GM13977 (cell line): ENCODE measurements at regions not wholly inside any gene's neighbourhood (a gene's known extent, or its start where the extent isn't known, plus 50 kb on each side); places are given as distances from the start of the nearest gene placed in this dataset.

ENCODE experiments used
- DNase-seq: peaks from one replicate; pipeline ENCODE4 v3.0.0; 2012; ENCODE audit warnings: low spot score
- CTCF ChIP-seq: IDR thresholded peaks from 2 replicates; pipeline ENCODE4 v1.5.1; 2012; ENCODE audit warnings: mild to moderate bottlenecking, control low read depth; ENCODE audit not compliant: insufficient read depth; ENCODE audit errors: extremely low read depth, missing control alignments
- in situ Hi-C: fragments of 300-500 bp; cut with MboI; formaldehyde crosslinking; loops from one replicate; pipeline ENCODE4 v1.12.0; 2022; ENCODE audit warnings: low sequenced_read_pairs, low pct_unique_long_range_greater_than_20kb, mixed read lengths, inconsistent platforms; ENCODE audit not compliant: unreplicated experiment

DNA sequence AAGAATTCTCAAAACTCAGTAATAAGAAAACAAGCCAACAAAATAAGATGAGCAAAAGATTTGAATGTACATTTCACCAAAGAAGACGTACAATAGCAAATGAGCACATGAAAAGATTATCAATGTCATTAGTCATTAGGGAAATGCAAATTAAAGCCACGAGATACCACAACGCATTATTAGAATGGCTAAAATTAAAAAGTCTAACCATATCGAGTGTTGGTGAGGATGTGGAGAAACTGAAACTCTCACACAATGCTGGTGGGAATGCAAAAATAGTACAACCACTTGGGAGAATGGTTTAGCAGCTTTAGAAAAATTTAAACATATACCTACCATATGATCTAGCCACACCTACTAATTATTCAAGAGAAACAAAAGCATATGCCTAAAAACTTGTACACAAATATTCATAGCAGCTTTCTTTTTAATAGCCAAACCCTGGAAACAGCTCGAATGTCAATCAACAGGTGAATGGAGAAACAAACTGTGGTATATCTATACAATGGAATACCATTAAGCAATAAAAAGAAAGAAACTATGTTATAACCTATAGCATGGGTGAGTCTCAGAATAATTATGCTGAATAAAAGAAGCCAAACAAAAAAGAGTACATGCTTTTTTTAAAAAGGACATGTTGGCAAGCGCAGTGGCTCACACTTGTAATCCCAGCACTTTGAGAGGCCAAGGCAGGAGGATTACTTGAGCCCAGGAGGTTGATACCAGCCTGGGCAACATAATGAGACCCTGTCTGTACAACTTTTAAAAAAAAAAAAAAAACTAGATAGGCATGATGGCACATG, 103.6 kb downstream of the LITAF start:
- no peak for DNase-seq
- no peak for TF ChIP-seq CTCF
- in situ Hi-C loops = no loop called here

DNA sequence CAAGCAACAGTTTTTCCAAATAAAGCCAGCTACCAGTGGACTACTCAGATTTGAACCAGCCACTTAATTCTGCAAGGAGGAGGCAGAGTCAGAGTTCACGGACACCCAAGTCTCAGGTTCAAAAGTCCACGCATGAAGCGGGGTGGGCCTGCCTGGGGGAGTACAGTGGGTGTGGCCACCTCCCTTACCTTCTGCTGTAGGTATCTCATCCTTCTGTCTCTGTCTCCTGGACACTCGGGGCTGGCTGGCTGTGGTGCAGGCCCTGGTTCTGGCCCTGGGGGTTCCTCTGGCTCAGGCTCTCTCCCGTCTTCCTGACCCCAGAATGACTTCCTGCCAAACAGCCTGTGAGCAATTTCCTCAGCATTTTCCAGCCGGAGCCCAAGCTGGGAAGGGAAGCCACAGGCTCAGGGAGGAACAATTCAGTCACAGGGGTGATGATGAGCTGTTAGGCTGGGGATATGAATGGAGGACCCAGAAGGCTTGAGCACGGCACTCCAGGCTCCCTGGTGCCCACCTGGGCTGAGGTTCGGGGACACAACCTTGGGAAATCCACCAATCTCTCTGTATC, 101.9 kb downstream of the LITAF start:
- no peak for TF ChIP-seq CTCF
- DNase-seq = no peak
- in situ Hi-C loops = no loop called here

DNA sequence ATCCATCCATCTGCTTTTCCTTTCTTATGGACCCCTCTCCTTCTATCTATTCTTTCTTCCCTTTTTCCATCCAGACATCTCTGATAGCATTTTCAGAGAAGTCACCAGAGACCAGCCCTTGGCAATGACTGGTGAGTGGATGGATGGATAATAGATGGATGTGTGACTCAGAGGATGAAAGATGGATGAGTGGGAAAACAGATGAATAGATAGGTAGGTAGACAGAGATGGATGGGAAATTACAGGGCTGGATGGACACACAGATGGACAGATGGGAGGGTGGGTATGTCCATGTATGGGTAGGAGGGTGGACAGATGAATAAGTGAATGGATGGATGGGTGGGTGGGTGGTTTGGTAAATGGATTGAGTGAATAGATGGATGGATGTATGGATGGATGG, 101.0 kb downstream of the LITAF start:
- in situ Hi-C loops = no loop called here
- no peak for DNase-seq
- TF ChIP-seq CTCF = no peak

DNA sequence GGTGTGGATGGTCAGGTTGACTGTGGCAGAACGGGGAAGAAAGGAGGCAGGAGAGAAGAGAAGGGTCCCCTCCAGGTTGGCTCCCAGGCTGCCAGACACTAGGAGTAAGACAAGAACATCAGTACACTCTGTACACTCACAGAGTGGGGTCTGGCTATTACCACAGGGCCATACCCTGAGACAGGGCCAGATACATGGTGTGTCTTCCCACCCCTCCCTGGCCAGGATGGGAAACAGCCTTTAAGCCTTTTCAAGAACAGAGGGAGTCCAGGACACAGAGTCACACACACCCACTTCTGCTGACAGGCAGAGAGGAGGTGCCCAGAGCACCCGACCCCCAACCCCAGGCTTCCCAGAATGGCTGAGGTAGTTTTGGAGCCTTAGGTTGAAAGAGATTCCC, 99.4 kb downstream of the LITAF start:
- no peak for TF ChIP-seq CTCF
- in situ Hi-C loops = no loop called here
- no peak for DNase-seq

GRCh38 chr16:11488304-11488703, 98.4 kb downstream of the LITAF start:
- no peak for DNase-seq
- no peak for TF ChIP-seq CTCF
- in situ Hi-C loops = no loop called here

DNA sequence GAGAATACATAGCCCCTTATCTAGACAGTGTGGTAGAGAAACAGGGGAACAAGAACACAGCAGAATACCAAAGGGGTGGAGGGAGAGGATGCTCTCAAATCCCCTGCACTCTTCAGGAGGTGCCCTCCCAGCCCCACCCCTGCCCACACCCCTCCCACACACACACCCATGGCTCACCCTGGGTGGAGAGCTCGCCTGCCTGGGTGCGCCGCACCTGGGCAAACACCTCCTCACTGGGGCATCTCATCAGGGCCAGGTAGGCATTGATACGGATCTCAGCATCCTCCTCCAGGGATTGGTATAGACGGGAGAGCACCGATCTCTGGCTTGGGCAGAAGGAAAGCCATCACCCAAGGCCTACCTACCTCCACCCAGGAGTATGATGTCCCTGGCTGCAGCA, 95.2 kb downstream of the LITAF start:
- no peak for DNase-seq
- in situ Hi-C loops = no loop called here
- no peak for TF ChIP-seq CTCF
